Mesendoderm (in vitro differentiated cells): ENCODE measurements at regions not wholly inside any gene's neighbourhood (a gene's known extent, or its start where the extent isn't known, plus 50 kb on each side); places are given as distances from the start of the nearest gene placed in this dataset.

Source experiments
- DNase-seq: peaks from one replicate; pipeline ENCODE4 v3.0.0; 2013
- H2AK5ac ChIP-seq: 2 replicates; pipeline ENCODE4 v1.6.1; 2013; ENCODE audit warnings: low read length, inconsistent platforms
- H2BK120ac ChIP-seq: 2 replicates; pipeline ENCODE4 v1.6.1; 2013; ENCODE audit warnings: low read depth, mild to moderate bottlenecking, low read length, moderate library complexity, mixed read lengths
- H2BK15ac ChIP-seq: replicated peaks from 2 replicates; pipeline ENCODE4 v1.6.1; 2013; ENCODE audit warnings: low read depth, mild to moderate bottlenecking, moderate library complexity
- H2BK5ac ChIP-seq: 2 replicates; pipeline ENCODE4 v1.6.1; 2013; ENCODE audit warnings: low read length, inconsistent platforms
- H3K18ac ChIP-seq: 2 replicates; pipeline ENCODE4 v1.6.1; 2013; ENCODE audit warnings: mild to moderate bottlenecking, low read length, mixed read lengths
- H3K23ac ChIP-seq: one replicate; pipeline ENCODE4 v1.6.1; 2013; ENCODE audit warnings: low read length
- H3K27ac ChIP-seq: 2 replicates; pipeline ENCODE4 v1.5.1; 2013; ENCODE audit warnings: low read depth, mild to moderate bottlenecking, inconsistent platforms, low read length, moderate library complexity
- H3K27me3 ChIP-seq: 2 replicates; pipeline ENCODE4 v1.6.1; 2013; ENCODE audit warnings: low read length, control low read depth, mild to moderate bottlenecking, inconsistent platforms; ENCODE audit not compliant: insufficient read depth, poor library complexity
- H3K36me3 ChIP-seq: 2 replicates; pipeline ENCODE4 v1.6.1; 2013; ENCODE audit warnings: low read length, inconsistent platforms; ENCODE audit not compliant: control insufficient read depth, insufficient read depth
- H3K4ac ChIP-seq: one replicate; pipeline ENCODE4 v1.6.1; 2013; ENCODE audit warnings: low read depth, mild to moderate bottlenecking, low read length, moderate library complexity
- H3K4me1 ChIP-seq: 2 replicates; pipeline ENCODE4 v1.6.1; 2013; ENCODE audit warnings: low read depth, low read length, inconsistent platforms; ENCODE audit not compliant: control insufficient read depth
- H3K4me2 ChIP-seq: 2 replicates; pipeline ENCODE4 v1.6.1; 2013; ENCODE audit warnings: low read length
- H3K4me3 ChIP-seq: 2 replicates; pipeline ENCODE4 v1.5.1; 2013; ENCODE audit warnings: mild to moderate bottlenecking, low read length
- H3K56ac ChIP-seq: one replicate; pipeline ENCODE4 v1.6.1; 2013; ENCODE audit warnings: low read length
- H3K79me1 ChIP-seq: 2 replicates; pipeline ENCODE4 v1.6.1; 2013; ENCODE audit warnings: low read length, inconsistent platforms
- H3K79me2 ChIP-seq: 2 replicates; pipeline ENCODE4 v1.6.1; 2013; ENCODE audit warnings: mild to moderate bottlenecking, low read length; ENCODE audit not compliant: control insufficient read depth, insufficient read depth
- H3K9ac ChIP-seq: 2 replicates; pipeline ENCODE4 v1.6.1; 2013; ENCODE audit warnings: low read length, inconsistent platforms
- H4K5ac ChIP-seq: one replicate; pipeline ENCODE4 v1.6.1; 2013; ENCODE audit warnings: low read length
- H4K8ac ChIP-seq: one replicate; pipeline ENCODE4 v1.6.1; 2013; ENCODE audit warnings: low read depth, mild to moderate bottlenecking, control low read depth, low read length, moderate library complexity
- WGBS: extraction: QIAGEN DNeasy Blood & Tissue Kit; methylation state at CpG from one replicate; pipeline ENCODE4 v1.1.7; 2013; ENCODE audit warnings: low lambda C conversion rate, missing lambda C conversion rate; ENCODE audit not compliant: insufficient coverage; ENCODE audit errors: extremely low coverage; 5-methylcytosine and 5-hydroxymethylcytosine counted together

DNA sequence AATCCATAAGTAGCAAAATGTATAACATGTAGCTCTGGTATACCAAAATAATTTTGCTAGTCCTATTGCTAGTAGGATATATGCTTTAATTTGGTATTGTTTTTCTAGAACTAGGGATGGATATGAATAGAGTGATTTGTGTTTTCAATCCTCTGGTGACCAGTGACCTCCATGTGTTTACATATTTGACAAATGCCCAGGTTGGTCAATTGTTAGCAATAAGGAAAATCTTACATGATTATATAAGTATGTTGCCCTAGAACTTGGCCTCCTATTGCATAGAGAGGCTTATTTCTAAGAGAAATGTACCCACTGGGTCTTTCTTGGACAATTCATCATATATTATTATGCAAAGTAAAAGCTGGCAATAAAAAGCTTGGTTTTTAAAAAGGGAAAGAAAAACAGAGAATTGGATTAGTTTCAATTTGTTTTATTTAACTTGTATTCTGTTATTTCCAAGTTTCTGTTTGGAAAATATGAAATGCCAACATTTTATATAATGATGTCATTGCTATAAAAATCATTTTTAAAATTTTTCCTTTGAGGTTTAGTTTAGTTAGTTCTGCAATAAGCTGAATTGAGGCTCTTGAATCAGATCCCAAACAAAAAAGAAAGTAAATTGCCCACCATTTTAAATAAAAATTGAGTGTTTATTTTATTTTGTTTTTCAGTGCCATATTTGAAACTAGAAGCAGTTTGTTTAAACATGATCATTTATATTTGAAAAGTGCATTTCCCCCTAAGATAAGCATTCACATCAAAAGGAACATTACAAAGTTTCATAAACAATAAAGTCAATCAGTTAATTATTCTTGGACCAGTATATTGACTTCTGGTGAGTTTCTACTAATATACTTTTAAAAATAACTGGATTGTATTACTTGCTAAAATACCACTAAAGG lies 210.9 kb downstream of the ZC3H11B start:
- H3K27ac ChIP-seq: no peak overlapping the region
- H3K4me2 ChIP-seq: no peak overlapping the region
- no peak overlapping the region for H3K9ac ChIP-seq
- H2BK120ac ChIP-seq: no peak overlapping the region
- H3K18ac ChIP-seq: no peak overlapping the region
- no peak overlapping the region for H4K8ac ChIP-seq
- no peaks in the 10 kb centered on the region for H3K27me3 ChIP-seq
- H2BK5ac ChIP-seq: no peak overlapping the region
- no peak for DNase-seq
- H3K4me1 ChIP-seq: no peaks in the 10 kb centered on the region
- H3K36me3 ChIP-seq: no peaks in the 10 kb centered on the region
- H4K5ac ChIP-seq: no peak overlapping the region
- no peaks in the 10 kb centered on the region for H3K79me2 ChIP-seq
- H2AK5ac ChIP-seq: no peak overlapping the region
- no peak overlapping the region for H3K4ac ChIP-seq
- H3K56ac ChIP-seq: no peak overlapping the region
- H2BK15ac ChIP-seq: no peak overlapping the region
- H3K79me1 ChIP-seq: no peaks in the 10 kb centered on the region
- H3K23ac ChIP-seq: no peak overlapping the region
- no peak overlapping the region for H3K4me3 ChIP-seq

DNA sequence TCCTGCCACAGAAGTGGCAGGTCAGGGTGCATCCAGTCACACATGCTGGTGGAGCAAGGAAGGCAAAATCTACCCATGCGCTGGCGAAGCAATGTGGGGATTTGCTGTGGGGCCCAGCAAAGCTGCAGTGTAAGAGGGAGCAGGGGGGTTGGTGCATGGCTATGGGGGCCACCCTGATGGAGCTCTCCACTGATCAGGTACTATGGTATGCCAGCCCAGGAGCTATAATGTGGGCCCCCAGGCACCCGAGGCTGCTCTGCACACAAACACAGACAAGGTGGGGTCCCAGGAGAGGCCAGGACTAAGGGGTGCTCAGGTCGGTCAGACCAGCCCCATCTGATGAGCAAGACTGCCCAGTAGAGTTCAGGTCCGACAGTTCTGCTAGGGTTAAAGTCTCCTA lies 213.5 kb downstream of the ZC3H11B start:
- Histone ChIP-seq H2BK120ac (no peak overlapping the region), H3K79me2 (no peaks in the 10 kb centered on the region), H2AK5ac (no peak overlapping the region), H2BK5ac (no peak overlapping the region), H3K79me1 (no peaks in the 10 kb centered on the region), H3K27me3 (no peaks in the 10 kb centered on the region), H3K4me1 (no peaks in the 10 kb centered on the region), H3K4me2 (no peak overlapping the region), H3K56ac (no peak overlapping the region), H3K36me3 (no peaks in the 10 kb centered on the region), H3K27ac (no peak overlapping the region), H3K23ac (no peak overlapping the region), H3K9ac (no peak overlapping the region), H3K4me3 (no peak overlapping the region), H4K8ac (no peak overlapping the region), H3K18ac (no peak overlapping the region), H4K5ac (no peak overlapping the region), H2BK15ac (no peak overlapping the region), H3K4ac (no peak overlapping the region)
- no CpG with 5 or more reads among the region's 5 CpGs for WGBS
- DNase-seq: no peak

DNA sequence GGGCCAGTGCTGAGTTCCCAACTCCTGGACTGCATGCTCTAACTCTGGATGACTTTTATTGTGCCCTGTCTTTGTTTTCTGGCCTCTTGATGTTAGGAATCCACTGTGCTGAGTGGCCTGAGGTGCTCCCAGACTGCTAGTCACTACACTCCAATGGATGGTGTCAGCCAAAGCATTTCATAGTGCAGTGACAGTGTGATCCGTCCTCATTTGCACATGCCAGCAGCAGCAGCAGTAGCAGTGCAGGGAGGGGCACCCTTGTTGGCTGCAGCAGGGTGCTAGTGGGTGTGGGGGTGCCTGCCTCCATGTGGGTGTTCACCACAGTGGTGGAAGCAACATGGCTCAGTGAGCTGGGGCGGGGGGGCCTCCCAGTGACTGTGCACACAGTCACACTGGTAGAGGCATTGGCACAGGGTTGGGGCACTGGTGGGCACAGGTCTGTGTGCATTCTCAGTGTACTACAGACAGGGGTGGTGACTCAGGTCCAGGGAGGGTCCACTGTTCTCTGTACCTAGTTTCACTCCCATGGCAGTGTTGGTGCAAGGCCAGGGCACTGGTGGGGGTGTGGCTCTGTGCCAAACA lies 214.0 kb downstream of the ZC3H11B start:
- Histone ChIP-seq H3K79me2 (no peaks in the 10 kb centered on the region), H3K23ac (no peak overlapping the region), H2AK5ac (no peak overlapping the region), H3K9ac (no peak overlapping the region), H3K4me3 (no peak overlapping the region), H3K79me1 (no peaks in the 10 kb centered on the region), H2BK5ac (no peak overlapping the region), H2BK120ac (no peak overlapping the region), H3K27me3 (no peaks in the 10 kb centered on the region), H3K18ac (no peak overlapping the region), H3K27ac (no peak overlapping the region), H4K8ac (no peak overlapping the region), H4K5ac (no peak overlapping the region), H3K56ac (no peak overlapping the region), H3K4me1 (no peaks in the 10 kb centered on the region), H3K4ac (no peak overlapping the region), H3K4me2 (no peak overlapping the region), H2BK15ac (no peak overlapping the region), H3K36me3 (no peaks in the 10 kb centered on the region)
- WGBS: no CpG with 5 or more reads among the region's 2 CpGs
- no peak for DNase-seq

DNA sequence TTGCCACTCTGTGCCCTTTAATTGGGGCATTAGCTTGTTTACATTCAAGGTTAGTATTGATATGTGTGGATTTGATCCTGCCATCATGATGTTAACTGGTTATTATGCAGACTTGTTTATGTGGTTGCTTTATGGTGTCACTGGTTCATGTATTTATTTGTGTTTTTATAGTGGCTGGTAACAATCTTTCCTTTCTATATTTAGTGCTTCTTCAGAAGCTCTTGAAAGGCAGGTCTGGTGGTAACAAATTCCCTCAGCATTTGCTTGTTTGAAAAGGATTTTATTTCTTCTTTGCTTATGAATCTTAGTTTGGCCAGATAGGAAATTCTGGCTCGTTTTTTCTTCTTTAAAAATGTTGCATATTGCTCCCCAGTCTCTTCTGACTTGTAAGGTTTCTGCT lies 215.4 kb downstream of the ZC3H11B start:
- H2BK15ac ChIP-seq: no peak overlapping the region
- no peak overlapping the region for H3K4me3 ChIP-seq
- H3K4me1 ChIP-seq: no peaks in the 10 kb centered on the region
- no peak for DNase-seq
- H3K18ac ChIP-seq: no peak overlapping the region
- no peak overlapping the region for H2BK120ac ChIP-seq
- no peak overlapping the region for H3K27ac ChIP-seq
- H4K8ac ChIP-seq: no peak overlapping the region
- H3K79me1 ChIP-seq: no peaks in the 10 kb centered on the region
- WGBS: no CpG with 5 or more reads among the region's 1 CpG
- H2AK5ac ChIP-seq: no peak overlapping the region
- H3K4me2 ChIP-seq: no peak overlapping the region
- no peaks in the 10 kb centered on the region for H3K79me2 ChIP-seq
- H3K36me3 ChIP-seq: no peaks in the 10 kb centered on the region
- no peak overlapping the region for H3K4ac ChIP-seq
- no peaks in the 10 kb centered on the region for H3K27me3 ChIP-seq
- no peak overlapping the region for H2BK5ac ChIP-seq
- no peak overlapping the region for H3K56ac ChIP-seq
- H3K23ac ChIP-seq: no peak overlapping the region
- no peak overlapping the region for H3K9ac ChIP-seq
- H4K5ac ChIP-seq: no peak overlapping the region

DNA sequence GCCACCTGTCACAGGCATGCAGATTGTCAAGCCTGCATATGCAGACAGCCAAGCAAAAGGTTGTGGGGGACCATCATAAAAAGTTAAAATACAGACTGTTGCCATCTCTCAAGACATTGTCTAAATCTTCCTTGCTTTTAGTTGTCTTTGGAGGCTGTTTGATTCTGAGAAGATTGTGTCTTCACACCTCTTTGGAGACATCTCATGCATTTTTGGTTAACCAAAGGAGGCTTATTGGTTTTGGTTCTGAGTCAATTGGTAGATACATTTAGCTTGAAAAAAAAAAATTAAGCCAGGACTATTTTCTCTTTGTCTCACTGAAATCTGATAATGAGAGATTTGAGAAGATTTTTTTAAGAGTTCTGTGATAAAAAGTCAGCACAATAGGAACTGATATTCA lies 217.6 kb downstream of the LYPLAL1 start:
- no peak overlapping the region for H3K4me2 ChIP-seq
- no peaks in the 10 kb centered on the region for H3K27me3 ChIP-seq
- H3K9ac ChIP-seq: no peak overlapping the region
- no peaks in the 10 kb centered on the region for H3K79me1 ChIP-seq
- H3K4me3 ChIP-seq: no peak overlapping the region
- H4K5ac ChIP-seq: no peak overlapping the region
- H3K27ac ChIP-seq: no peak overlapping the region
- no peak overlapping the region for H3K56ac ChIP-seq
- no peaks in the 10 kb centered on the region for H3K79me2 ChIP-seq
- no peaks in the 10 kb centered on the region for H3K4me1 ChIP-seq
- no peak overlapping the region for H3K18ac ChIP-seq
- no peak overlapping the region for H3K23ac ChIP-seq
- no peaks in the 10 kb centered on the region for H3K36me3 ChIP-seq
- no peak for DNase-seq
- no peak overlapping the region for H2BK5ac ChIP-seq
- no peak overlapping the region for H2BK15ac ChIP-seq
- no peak overlapping the region for H4K8ac ChIP-seq
- H2BK120ac ChIP-seq: no peak overlapping the region
- H3K4ac ChIP-seq: no peak overlapping the region
- no peak overlapping the region for H2AK5ac ChIP-seq

DNA sequence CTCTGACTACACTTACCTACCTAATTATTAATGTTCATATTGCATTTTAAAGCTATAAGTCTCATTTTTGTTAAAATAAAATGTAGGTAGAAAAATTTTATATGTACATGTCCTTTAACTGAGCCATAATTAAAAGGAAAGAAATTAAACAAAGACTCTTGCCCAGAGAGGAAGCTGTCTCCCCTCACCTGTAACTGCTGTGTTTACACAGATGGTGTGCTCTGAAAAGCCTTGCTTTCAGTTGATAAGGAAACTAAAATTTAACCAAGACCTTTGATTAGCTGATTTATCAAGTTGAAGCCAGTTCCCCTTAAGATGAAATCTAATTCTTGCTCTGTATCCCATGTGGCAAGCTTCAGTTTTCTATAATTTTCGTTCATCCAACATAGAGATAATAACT lies 213.5 kb downstream of the LYPLAL1 start:
- Histone ChIP-seq H3K56ac (no peak overlapping the region), H3K4me1 (no peaks in the 10 kb centered on the region), H3K4me2 (no peak overlapping the region), H2BK120ac (no peak overlapping the region), H3K79me2 (no peaks in the 10 kb centered on the region), H3K4me3 (no peak overlapping the region), H3K18ac (no peak overlapping the region), H2BK5ac (no peak overlapping the region), H4K5ac (no peak overlapping the region), H3K9ac (no peak overlapping the region), H3K27ac (no peak overlapping the region), H4K8ac (no peak overlapping the region), H3K23ac (no peak overlapping the region), H2BK15ac (no peak overlapping the region), H3K79me1 (no peaks in the 10 kb centered on the region), H2AK5ac (no peak overlapping the region), H3K27me3 (no peaks in the 10 kb centered on the region), H3K36me3 (no peaks in the 10 kb centered on the region), H3K4ac (no peak overlapping the region)
- no peak for DNase-seq
- WGBS: no CpG with 5 or more reads among the region's 1 CpG
